Activated CD8-positive, alpha-beta T cell treated with anti-CD3 and anti-CD28 coated beads for 36 hours (primary cell): ENCODE measurements at regions not wholly inside any gene's neighbourhood (a gene's known extent, or its start where the extent isn't known, plus 50 kb on each side); places are given as distances from the start of the nearest gene placed in this dataset.

Experiments used
- ATAC-seq: fragments of 200-7000 bp; cut with Tn5 transposase; one replicate; pipeline ENCODE4 v1.10.0; 2021; ENCODE audit warnings: mild to moderate bottlenecking, moderate library complexity
- CTCF ChIA-PET: fragments of 350-600 bp; sonication (Branson Sonifier 250); formaldehyde crosslinking; loops from one replicate; lab custom pipeline; 2021; ENCODE audit warnings: antibody characterized with exemption; lab: Charles Lee
- POLR2A ChIA-PET: fragments of 350-600 bp; sonication (Branson Sonifier 250); formaldehyde crosslinking; loops from one replicate; lab custom pipeline; 2021; ENCODE audit warnings: antibody characterized with exemption; lab: Charles Lee
- DNase-seq: peaks from one replicate; pipeline ENCODE4 v3.0.0-alpha.2; 2020
- H3K27ac Mint-ChIP-seq: one replicate; pipeline ENCODE4 v1.8.0; 2021; ENCODE audit warnings: mild to moderate bottlenecking, mixed read lengths
- H3K27me3 Mint-ChIP-seq: one replicate; pipeline ENCODE4 v1.8.0; 2021; ENCODE audit warnings: mixed read lengths
- H3K36me3 Mint-ChIP-seq: one replicate; pipeline ENCODE4 v1.8.0; 2021; ENCODE audit warnings: low read depth, mixed read lengths
- H3K4me1 Mint-ChIP-seq: one replicate; pipeline ENCODE4 v1.8.0; 2021; ENCODE audit warnings: low read depth, mixed read lengths
- H3K4me3 Mint-ChIP-seq: one replicate; pipeline ENCODE4 v1.8.0; 2021; ENCODE audit warnings: mild to moderate bottlenecking, moderate library complexity, mixed read lengths
- H3K9me3 Mint-ChIP-seq: one replicate; pipeline ENCODE4 v1.8.0; 2021; ENCODE audit warnings: mixed read lengths
- intact Hi-C: fragments of 100-400 bp; cut with micrococcal nuclease; formaldehyde crosslinking; loops from one replicate; pipeline ENCODE4 v1.10.0; 2022
- TF ChIP-seq, protein P1 (sequence below): fragments of 200-600 bp; IDR thresholded peaks from one replicate; pipeline ENCODE4 v1.8.0; 2022; ENCODE audit warnings: antibody characterized with exemption, mild to moderate bottlenecking

GRCh38 chr12:132432126-132432705 lies 57.7 kb upstream of the FBRSL1 start:
- no peaks in the 10 kb centered on the region for H3K9me3 Mint-ChIP-seq
- ChIA-PET CTCF (no interaction called here), POLR2A (interaction anchor here (1.4 kb wide), 1 partner anchor 15 kb away, joined by 3 read pairs; no protein-coding TSS in a partner anchor)
- H3K36me3 Mint-ChIP-seq, result no peaks in the 10 kb centered on the region
- no peaks in the 10 kb centered on the region for H3K27me3 Mint-ChIP-seq
- intact Hi-C loops, result no loop called here
- no peak overlapping the region for H3K4me3 Mint-ChIP-seq
- TF ChIP-seq, protein P1, sequence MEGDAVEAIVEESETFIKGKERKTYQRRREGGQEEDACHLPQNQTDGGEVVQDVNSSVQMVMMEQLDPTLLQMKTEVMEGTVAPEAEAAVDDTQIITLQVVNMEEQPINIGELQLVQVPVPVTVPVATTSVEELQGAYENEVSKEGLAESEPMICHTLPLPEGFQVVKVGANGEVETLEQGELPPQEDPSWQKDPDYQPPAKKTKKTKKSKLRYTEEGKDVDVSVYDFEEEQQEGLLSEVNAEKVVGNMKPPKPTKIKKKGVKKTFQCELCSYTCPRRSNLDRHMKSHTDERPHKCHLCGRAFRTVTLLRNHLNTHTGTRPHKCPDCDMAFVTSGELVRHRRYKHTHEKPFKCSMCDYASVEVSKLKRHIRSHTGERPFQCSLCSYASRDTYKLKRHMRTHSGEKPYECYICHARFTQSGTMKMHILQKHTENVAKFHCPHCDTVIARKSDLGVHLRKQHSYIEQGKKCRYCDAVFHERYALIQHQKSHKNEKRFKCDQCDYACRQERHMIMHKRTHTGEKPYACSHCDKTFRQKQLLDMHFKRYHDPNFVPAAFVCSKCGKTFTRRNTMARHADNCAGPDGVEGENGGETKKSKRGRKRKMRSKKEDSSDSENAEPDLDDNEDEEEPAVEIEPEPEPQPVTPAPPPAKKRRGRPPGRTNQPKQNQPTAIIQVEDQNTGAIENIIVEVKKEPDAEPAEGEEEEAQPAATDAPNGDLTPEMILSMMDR, result no peak
- no peak for ATAC-seq
- no peak overlapping the region for H3K27ac Mint-ChIP-seq
- no peak for DNase-seq
- H3K4me1 Mint-ChIP-seq, result peaks cover 29% of the 10 kb centered on the region

DNA sequence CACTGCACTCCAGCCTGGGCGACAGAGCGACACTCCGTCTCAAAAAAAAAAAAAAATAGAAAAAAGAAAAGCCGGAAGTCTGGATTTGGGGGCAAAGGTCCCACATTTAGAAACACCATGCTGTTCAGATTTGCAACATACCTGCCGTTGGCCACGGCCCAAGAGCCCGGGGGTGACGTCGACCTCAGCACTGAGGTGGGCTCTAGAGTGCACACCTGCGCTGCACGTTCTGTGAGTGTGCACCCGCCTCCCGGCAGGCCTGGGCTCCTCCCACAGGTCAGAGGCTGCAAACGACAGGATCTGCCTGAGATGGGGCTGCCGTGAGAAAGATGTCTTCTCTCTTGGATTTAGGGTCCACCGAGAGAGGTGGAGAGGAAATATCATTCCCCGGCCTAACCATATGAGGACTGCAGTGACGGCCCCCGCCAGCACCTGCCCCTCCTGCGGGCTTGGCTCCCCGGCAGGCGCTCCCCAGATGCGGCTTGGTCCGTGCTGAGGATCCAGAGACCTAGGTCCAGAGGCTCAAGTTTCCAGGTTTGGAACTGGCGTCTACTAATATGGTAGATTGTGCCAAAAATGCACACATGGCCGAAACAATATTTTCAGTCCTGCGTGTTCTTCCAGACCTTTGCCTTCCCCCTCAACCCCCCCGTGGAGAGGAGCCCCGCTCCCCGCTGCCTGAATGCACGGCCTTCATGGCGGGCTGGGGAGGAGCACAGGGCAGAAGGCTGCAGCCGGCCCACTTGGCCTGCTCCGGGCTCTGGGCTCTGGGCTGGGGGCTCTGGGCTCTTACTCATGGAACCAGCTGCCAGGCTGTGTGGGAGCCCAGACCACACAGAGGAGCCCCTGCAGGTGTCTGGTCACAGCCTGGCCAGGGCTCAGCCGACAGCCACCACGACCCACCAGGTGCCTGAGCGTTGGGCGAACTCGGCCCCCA lies 58.8 kb upstream of the FBRSL1 start:
- H3K9me3 Mint-ChIP-seq, result no peaks in the 10 kb centered on the region
- TF ChIP-seq, protein P1, result no peak
- H3K4me1 Mint-ChIP-seq, result peaks cover 22% of the 10 kb centered on the region
- intact Hi-C loops, result no loop called here
- H3K27ac Mint-ChIP-seq, result no peak overlapping the region
- ChIA-PET CTCF (interaction anchor here (0.8 to 1.1 kb wide), 3 partner anchors 16 to 183 kb away, joined by 3 read pairs; no protein-coding TSS in a partner anchor), POLR2A (interaction anchor here (1.2 kb wide), 1 partner anchor 8 kb away, joined by 4 read pairs; no protein-coding TSS in a partner anchor)
- DNase-seq (no peak), ATAC-seq (no peak)
- H3K27me3 Mint-ChIP-seq, result no peaks in the 10 kb centered on the region
- H3K36me3 Mint-ChIP-seq, result no peaks in the 10 kb centered on the region
- no peak overlapping the region for H3K4me3 Mint-ChIP-seq

DNA sequence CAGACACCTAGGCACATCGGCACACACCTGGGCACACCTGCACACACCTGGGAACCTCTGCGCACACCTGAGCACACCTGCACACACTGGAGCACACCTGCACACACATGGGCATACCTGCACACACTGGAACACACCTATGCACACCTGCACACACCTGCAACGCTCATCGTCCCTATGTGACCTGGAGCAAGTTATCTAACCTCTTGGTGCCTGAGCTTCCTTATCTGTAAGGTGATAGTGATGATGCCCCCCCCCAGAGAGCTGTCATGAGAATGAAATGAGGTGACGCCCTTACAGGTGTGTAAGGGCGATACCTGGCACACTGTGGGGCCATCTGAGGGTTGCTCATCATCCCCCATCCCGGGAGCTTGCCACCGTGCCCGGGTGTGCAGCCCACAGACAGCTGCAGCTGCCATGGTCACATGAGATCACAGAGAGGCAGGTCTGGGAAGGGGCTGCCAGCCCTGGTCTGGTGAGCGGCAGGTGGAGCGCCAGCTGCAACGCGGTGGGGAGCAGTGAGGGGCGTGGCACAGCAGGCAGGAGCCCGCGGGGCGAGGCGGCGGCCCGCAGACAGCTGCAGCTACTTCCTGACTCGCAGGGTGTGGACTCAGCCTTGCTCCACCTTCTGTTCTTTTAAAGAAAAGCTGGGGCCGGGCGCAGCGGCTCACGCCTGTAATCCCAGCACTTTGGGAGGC lies 59.9 kb upstream of the FBRSL1 start:
- Mint-ChIP-seq H3K36me3 (no peaks in the 10 kb centered on the region), H3K27me3 (no peaks in the 10 kb centered on the region), H3K27ac (no peak overlapping the region), H3K4me3 (no peak overlapping the region), H3K9me3 (no peaks in the 10 kb centered on the region), H3K4me1 (peaks cover 21% of the 10 kb centered on the region)
- peak; percentile 66 for DNase-seq
- intact Hi-C loops, result no loop called here
- POLR2A ChIA-PET, result interaction anchor here (1.2 kb wide), 1 partner anchor 9 kb away, joined by 4 read pairs; no protein-coding TSS in a partner anchor
- CTCF ChIA-PET, result interaction anchor here (0.8 to 1.1 kb wide), 3 partner anchors 15 to 184 kb away, joined by 3 read pairs; no protein-coding TSS in a partner anchor
- TF ChIP-seq, protein P1, result no peak
- peak; percentile 87 for ATAC-seq

DNA sequence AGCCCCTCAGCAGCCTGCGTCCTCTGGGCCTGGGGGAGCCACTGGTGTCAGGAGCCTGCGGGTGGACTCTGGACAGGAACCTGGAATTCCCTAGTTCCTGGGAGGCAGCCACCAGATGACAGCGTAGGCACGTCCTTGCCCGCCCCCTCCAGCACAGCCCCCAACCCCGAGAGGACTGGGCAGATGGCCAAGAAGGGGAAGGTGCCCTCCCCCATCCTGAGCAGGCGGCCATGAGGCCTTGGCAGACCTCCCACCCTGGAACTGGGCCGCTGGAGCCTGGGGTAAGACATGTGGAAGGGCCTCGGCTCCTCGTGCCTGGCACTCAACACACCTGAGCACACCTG lies 60.4 kb upstream of the FBRSL1 start:
- no peaks in the 10 kb centered on the region for H3K27me3 Mint-ChIP-seq
- H3K4me3 Mint-ChIP-seq, result no peak overlapping the region
- H3K9me3 Mint-ChIP-seq, result peaks cover 3% of the 10 kb centered on the region
- no peak for DNase-seq
- no peaks in the 10 kb centered on the region for H3K36me3 Mint-ChIP-seq
- POLR2A ChIA-PET, result no interaction called here
- H3K27ac Mint-ChIP-seq, result no peak overlapping the region
- TF ChIP-seq, protein P1, result no peak
- H3K4me1 Mint-ChIP-seq, result peaks cover 21% of the 10 kb centered on the region
- ATAC-seq, result no peak
- CTCF ChIA-PET, result interaction anchor here (1.5 kb wide), 1 partner anchor 15 kb away, joined by 8 read pairs; no protein-coding TSS in a partner anchor
- intact Hi-C loops, result no loop called here
